EL (cell line): ENCODE measurements at regions not wholly inside any gene's neighbourhood (a gene's known extent, or its start where the extent isn't known, plus 50 kb on each side); places are given as distances from the start of the nearest gene placed in this dataset.
"Not testable (repeated sequence)": the region's sequence is repeated elsewhere in the genome, so short reads cannot be mapped to it uniquely, and the experiment has no call there.

Experiments used
- DNase-seq: peaks from one replicate; pipeline ENCODE4 v3.0.0-alpha.2; 2016

DNA sequence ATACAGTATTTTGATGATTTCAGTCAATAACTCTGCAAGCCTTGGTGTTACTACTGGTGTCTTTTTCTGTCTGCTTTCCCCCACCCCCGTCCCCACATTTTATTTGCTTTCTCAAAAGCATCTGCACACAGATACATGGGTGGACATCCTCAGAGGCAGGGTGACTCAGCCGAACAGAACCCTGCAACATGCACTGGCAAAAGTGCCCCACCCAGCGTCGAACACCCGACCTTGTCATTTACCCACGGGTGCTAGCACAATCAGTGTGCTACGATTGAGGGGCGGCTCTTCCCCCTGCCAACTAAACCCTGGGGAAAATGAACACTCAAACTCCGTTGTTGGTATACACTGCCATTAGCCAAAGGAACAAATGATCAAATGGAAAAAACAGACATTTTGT is 115.9 kb upstream of the NAA20 start:
- no peak for DNase-seq

DNA sequence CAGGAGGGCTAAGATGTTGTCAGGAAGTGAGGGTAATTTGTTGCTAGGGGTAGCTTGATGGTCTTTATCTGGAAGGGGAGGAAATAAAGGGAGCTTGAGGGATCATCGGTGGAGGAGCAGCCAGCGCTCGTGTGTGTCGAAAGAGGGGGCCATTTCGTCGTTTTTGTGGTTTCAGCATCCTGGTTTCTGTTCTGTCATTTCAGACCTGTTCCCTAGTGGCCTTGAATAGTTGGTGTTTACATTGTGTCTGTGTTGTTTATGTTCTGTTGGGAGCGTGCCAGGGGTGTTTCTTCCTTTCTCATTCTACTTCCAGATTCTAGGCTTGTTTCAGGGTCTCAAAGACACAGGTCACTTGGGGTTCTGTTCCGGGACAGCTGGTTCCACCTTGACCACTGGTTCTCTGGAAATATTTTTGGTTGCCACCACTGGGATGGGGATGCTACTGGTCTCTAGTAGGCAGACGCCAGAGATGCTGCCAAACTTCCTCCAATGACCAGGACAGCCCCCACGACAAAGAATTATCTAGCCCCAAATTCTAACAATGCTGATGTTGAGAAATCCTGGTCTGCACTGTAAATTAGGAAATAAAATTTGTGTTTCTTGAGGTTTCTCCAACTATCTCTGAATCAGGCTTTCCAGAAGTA is 113.9 kb upstream of the NAA20 start:
- no peak for DNase-seq

DNA sequence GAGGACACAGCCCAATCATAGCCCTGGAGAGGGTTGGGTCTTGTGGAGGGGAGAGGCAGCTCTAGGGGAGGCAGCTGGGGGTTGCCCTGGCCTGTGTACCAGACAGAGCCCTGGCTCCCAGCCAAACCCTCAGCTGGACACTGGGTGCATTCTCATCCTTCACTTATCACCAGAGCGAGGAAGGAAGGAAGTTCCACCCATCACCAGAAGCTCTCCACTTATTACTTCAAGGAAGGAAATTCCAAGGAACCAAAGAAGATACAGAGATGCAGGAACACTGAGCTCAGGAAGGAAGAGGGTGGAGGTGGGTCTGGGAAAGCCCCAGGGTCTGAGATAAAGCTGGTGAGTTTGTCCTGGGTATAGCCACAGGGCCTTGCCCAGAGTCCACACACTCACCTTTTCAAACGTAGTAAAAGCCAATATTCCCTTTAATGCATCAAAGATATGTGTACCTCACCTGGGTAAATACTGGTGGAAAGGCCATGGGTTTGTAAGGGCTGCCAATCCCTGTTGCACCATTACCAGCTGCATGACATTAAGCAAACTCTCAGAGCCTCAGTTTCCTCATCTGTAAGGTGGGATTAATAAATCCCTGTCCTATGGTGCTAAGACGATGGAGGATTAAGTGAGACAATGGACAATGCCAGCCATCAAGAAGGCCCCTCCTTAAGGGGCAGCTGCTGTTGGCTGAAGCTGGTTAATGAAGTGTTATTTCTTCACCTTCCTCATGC is 109.7 kb upstream of the NAA20 start:
- no peak for DNase-seq

DNA sequence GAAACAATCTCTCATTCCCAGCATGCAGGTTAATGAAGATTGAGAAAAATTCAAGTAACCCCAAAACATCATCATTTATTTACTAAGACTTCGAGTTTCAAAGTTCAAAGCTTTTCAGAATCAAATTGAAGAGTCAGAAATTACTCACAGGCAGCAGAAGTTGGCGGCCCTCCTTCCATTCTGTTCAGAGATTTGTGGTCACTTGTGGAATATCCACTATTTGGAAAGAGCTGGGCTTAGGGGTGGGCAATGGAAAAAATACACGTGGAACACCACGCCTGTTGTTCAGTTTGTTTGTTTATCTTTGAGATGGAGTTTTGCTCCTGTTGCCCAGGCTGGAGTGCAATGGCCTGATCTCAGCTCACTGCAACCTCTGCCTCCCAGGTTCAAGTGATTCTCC is 108.6 kb upstream of the NAA20 start:
- DNase-seq: no peak

DNA sequence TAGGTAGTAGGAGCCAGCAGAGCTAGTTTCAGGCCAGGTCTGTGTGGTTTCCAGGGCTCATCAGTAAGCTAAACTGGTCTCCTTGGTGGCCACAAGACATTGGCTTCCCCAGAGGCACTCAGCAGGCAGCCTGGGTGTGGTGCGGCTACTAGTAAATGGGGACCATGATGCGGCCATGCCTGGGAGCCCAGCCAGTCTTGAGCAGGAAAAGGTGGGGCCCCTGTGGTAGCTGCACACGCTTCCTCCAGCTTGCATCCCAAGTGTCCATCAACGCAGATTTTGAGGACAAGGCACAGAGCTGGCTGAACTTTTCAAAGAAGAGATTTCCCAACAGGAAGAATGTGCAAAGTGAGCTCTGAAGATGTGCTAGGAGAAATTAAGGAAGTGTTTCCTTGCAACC is 107.4 kb upstream of the NAA20 start:
- DNase-seq: no peak

DNA sequence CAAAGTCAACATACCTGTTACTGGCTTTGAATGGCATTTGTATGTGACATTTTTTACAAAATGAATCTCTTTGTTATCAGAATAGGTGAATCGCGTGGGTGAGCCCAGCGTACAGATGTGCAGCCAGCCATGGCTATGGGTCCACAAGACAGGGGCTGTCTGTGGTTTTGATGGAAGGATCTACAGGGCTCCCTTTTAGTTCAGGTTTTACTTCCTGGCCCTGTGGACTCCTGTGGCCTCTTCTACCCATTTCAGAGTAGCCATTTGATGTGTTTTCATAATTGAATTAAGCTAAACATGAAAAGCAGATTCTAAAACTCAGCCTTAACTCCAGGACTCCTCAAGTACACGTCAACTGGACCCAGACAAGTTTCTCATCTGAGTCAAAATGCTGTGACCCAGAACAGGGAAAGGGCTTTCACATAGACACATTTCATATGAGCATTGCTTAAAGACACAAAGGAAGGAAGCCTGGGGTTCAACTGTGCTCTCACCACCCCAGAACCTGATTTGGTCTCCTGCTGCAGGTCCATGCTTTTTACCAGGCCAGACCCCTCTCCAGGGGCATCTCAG is 105.3 kb upstream of the NAA20 start:
- DNase-seq: no peak

DNA sequence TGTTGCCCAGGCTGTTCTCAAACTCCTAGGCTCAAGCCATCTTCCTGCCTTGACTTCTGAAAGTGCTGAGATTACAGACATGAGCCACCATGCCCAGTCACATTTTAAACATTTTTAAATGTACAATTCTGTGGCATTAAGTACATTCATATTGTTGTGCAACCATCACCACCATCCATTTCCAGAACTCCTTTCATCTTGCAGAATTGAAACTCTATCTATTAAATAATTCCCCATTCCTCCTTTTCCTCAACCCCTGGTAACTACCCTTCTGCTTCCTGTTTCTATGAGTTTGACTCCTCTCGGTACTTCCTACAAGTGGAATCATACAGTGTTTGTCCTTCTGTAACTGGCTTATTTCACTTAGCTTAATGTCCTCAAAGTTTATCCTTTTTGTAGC is 103.8 kb upstream of the NAA20 start:
- no peak for DNase-seq

DNA sequence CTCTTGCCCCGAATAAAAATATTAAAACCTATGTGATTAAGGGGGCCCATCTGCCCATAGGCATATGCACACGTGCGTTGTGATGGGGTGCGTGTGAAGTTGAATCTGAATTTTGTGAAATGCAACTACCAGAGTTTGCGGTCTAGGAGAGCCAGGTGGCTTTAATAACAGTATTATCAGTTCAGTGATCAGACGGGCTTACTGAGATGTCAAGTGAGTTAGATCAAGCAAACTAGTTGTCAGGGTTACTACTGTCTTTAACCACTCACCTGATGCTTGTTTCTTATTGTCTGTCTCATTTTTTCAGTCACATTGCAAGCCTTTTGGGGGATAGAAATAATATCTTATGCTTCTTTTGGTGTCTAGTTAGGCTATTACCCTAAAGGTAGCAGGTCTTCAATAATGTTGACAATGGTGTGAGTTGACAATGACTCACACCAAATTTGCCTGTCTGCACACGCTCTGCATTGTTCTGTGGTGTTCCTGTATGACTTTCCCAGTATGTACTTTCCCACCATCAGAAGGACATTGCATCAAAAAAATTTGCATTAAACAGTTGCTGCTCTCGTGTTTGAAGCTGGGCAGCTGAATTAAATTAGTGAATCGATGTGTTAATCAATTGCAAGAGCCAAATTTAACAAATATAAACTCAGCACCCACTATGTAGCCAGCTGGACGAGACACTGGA is 103.1 kb upstream of the NAA20 start:
- DNase-seq: no peak

DNA sequence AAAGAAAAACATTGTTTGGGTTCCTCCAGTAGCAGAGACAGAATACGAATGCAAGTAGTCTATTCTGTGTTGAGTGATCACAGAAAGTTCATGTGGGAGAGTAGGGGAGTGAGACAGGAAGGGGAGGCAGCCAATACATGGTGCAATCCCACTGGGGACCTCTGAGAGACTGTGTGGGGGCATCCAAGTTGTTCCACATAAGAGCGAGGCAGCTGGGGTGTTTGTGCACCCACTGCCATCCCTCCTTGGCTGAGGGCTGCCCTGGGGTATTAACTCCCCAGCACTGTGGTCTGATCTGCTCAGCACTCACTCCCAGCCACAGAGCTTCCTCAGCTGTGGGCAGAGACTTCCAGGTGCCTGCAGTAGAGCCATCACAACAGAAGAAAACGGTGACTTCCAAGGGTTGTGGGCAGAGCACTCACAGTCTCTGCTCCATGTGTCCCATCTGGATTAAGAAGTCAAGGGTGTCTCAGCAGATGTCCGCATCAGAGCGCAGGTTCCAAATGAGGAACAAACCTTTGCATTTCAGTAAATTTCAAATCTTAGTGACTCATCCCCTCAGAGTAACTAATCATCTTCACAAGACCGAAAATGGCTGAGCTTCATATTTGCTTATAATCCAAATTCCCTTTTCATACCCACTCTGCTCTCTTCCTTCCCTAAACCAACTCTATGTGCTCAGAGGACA is 101.9 kb upstream of the NAA20 start:
- DNase-seq: no peak

DNA sequence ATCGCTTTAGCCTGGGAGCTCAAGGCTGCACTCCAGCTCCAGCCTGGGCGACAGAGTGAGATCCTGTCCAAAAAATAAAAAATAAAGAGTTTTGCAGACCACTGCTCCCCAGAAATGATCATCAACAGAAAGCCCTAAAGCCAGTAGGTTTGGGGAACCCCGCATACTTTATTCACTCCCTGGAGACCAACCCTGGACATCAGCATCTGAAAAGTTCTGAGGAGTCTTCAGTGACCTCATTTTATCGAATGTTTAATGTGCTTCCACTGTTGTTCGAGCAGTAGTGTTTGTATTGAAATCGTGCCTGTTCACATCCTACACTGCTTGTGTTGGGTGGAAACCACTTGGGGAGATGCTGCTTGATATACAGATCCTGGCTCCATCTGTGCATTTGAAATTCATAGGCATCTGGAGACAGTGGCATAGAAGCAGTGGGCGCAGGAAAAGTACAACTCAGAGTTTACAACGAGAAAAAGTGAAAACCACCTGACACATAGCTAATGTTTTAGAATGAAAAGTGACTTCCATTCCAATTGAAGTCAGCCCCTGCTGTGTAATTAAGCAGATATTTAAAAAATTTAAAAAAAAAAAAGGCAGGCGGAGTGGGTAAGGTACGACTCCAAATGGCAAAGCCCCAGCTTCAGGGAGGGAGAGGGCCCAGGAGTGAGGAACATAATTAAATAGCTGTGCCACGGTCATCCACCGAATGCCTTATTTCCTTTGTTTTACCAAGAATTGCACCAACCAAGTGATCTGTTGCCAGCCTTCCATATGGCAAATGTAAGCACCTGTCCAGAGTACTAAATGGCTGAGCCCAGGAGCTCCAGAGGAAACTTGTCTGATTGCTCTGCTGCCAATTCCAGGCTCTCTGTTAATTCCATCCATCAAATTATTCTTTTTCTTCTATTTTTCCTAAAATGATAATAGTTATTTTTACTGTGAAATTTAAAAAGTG is 100.4 kb upstream of the NAA20 start:
- DNase-seq: no peak

DNA sequence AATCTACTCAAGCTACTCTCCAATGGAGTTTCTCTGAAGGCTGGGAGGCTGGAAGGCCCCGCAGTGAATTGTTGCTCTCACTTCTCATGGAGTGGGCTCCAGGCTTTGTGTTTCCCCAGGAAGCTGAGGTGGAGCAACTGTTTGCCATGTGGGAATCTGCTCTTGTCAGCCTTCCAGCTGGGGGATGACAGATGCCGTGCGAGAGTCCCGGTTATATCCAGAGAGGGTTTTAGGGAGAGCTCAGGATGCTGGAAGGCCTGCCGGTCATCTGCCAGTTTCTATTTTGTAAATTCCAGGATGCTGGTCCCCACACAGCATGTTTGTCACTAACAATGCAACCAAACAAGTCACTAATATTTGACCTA is 98.2 kb upstream of the NAA20 start:
- no peak for DNase-seq

DNA sequence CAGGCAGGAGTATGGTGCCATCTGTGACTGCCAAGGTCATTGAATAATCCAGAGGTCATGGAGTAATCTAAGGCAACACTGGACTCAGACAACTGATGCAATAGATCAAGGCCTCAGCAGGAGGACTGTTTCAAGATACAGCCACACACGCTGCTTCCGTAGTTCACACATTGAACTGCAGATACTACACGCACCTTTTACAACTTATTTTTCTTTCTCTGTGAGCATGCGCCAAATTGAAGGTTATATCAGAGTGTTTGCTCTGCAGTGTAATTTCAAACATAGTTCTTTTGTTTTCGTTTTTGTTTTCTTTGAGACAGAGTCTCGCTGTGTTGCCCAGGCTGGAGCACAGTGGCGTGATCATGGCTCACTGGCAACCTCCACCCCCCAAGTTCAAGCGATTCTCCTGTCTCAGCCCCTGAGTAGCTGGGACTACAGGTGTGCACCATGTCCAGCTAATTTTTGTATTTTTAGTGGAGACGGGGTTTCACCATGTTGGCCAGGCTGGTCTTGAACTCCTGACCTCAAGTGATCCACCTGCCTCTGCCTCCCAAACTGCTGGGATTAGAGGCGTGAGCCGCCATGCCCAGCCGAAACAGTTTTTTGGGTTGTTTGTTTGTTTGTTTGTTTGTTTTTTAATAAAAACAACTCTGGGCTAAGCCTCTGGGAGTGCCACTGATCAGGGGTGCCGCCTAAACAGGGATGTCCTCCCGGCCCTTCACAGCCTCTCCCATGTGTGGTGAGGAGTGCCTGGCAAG is 96.6 kb upstream of the NAA20 start:
- DNase-seq: no peak

DNA sequence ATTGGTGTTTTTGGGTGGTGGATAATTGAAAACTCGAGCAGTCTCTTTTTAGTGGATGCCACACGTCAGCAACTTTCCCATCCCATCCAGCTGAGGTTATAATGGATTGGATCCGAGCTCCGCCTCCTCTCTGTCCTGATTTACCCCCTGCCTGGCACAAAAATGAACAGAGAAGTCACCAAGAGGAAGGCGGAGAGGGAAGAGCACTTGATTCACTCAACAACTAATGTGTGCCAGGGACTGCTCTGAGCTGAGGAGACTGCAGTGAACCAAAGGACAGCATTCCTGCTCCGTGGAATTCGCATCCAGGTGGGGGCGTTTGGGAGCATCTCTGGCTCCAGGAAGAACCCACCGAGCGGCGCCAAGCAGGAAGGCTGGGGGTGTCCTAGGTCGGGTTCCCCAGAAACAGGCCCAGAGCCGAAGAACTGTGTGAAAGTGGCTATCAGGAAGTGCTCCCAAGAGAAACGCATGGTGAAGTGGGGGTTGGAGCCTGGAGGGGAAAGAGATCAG is 95.8 kb upstream of the NAA20 start:
- DNase-seq: no peak

DNA sequence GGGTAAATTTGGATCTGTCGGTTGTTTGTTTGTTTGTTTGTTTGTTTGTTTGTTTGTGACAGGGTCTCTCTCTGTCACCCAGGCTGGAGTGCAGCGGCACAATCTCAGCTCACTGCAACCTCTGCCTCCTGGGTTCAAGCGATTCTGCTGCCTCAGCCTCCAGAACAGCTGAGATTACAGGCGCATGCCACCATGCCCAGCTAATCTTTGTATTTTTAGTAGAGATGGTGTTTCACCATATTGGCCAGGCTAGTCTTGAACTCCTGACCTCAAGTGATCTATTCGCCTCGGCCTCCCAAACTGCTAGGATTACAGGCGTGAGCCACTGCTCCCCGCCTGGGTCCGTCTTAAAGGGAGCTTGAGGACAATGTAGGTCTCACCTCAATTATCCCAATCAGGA is 95.3 kb upstream of the NAA20 start:
- DNase-seq: not testable (repeated sequence)

DNA sequence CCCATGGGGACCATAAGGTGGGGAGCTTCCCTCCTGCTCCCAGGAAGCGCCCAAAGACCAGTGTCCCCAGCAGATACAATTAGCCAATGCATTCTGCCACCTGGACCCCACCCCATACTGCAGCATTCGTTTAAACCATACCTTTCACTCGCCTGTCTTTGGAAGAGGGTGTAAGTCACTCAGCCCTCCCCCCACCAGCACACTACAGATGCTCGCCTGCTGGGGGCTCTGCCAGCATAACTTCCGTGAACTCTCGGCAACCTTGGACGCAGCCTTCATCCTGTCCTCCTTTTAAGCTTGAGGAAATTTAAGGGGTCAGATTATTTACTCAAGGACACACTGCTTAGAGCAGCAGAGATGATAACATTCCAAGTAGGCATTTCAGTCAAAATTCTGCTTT is 94.4 kb upstream of the NAA20 start:
- DNase-seq: no peak

DNA sequence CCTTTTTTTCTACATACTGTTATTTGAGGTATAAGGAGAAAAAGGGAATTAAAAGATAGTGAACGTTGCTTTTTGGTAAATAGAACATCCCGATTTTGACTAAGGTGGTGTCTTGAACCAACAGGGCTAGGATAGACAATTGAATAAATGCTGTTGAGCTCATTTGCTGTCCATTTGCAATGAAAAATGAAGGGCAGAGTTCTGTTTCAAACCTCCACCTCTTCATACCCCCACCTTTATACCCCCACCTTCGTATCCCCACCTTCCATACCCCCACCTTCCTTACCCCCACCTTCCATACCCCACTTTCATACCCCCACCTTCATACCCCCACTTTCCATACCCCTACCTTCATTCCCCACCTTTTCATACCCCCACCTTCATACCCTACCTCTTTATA is 93.4 kb upstream of the NAA20 start:
- DNase-seq: no peak

DNA sequence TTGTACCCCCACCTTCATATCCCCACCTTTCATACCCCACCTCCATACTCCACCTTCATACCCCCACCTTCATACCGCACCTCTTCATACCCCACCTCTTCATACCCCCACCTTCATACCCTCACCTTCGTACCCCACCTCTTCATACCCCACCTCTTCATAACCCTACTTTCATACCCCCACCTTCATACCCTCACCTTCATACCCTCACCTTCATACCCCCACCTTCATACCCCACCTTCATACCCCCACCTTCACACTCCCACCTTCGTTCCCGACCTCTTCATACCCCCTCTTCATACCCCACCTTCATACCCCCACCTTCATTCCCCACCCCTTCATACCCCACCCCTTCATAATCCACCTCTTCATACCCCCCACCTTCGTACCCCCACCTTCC is 92.9 kb upstream of the NAA20 start:
- peak; percentile 8 for DNase-seq

DNA sequence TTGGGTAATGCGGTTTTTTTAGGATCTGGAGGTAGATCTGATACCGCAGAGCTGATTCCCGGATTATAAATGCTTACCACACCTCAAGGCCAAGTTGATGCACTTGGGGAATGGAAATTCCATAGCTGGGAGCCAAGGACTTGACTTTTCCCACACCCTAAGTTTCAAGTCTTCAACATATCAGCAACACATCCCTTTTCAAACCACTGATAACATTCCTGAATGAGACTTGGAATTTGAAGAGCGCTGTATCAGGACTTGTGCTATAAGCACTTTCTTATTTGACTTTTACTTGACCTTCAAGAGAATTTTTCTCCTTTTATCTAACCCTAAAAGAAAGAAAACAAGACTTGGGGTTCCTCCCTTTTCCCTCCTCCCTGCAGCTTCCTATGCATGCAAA is 90.6 kb upstream of the NAA20 start:
- no peak for DNase-seq

DNA sequence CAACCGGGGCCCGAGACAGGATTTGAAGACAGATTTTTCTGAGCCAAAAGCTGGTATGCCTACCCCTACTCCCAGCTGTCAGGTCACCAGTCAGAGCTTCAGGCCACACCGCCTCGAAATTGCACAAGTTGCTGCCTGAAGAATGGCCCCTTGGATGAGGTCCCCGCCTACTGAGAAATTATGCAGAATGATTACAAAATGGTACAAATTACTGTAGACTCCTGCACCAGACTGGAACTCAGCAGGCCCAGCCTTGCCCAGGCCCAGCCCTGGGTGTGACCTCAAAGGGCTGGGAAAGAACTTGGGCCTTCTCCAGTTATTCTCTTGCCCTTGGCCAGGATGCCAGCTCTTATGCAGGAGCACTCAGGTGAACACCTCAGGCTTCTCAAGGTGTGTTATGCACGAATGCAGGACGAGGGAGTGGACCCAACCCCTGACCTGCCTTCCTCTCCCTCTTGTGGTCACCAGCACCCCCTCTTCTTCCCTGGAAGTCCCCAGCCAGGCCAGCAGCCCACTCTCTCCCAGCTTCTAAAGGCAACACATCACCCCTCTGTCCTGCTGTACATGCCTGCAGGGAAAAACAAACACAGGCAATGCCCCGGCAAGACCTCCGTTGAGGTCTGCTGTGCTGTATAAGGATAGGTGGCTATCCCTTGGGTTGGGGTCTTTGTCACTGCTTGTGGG is 88.7 kb upstream of the NAA20 start:
- DNase-seq: no peak

DNA sequence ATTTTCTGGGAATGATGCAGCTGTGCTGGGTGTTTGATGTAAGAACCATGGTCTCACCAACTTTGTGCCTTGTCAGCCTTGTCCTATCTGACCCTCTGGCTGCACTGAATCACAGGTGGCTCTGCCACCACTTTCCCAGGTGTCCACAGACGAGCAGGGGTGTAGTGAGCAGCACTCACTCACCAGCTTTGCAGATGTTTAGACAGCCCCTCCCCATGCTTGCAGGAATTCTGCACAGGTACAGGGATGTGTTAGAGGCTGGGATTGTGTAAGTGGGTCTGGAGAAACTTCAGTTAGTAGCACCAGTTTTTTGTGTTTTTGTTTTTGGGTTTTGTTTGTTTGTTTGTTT is 88.2 kb upstream of the NAA20 start:
- no peak for DNase-seq
